Fibroblast of lung (primary cell): ENCODE measurements at regions not wholly inside any gene's neighbourhood (a gene's known extent, or its start where the extent isn't known, plus 50 kb on each side); places are given as distances from the start of the nearest gene placed in this dataset.

Experiments used
- DNase-seq, 2 donors: peaks; one replicate each; pipeline versions ENCODE4 v3.0.0 to v3.0.0-alpha.2; 2010; ENCODE audit warnings: low read depth in 2 of 2
- H2AFZ ChIP-seq: 2 replicates; pipeline ENCODE4 v1.5.1; 2012; ENCODE audit warnings: low read length, control low read depth, inconsistent platforms
- H3K27ac ChIP-seq: 2 replicates; pipeline ENCODE4 v1.5.1; 2011; ENCODE audit warnings: low read length, control low read depth; ENCODE audit not compliant: insufficient read depth
- H3K27me3 ChIP-seq: 2 replicates; pipeline ENCODE4 v1.5.1; 2011; ENCODE audit warnings: mild to moderate bottlenecking, low read length; ENCODE audit not compliant: control insufficient read depth, insufficient read depth
- H3K36me3 ChIP-seq: 2 replicates; pipeline ENCODE4 v1.5.1; 2011; ENCODE audit warnings: low read length; ENCODE audit not compliant: control insufficient read depth, insufficient read depth
- H3K4me1 ChIP-seq: 2 replicates; pipeline ENCODE4 v1.5.1; 2011; ENCODE audit warnings: low read length; ENCODE audit not compliant: control insufficient read depth, insufficient read depth; ENCODE audit errors: extremely low read depth
- H3K4me2 ChIP-seq: 2 replicates; pipeline ENCODE4 v1.5.1; 2011; ENCODE audit warnings: low read length, control low read depth; ENCODE audit not compliant: insufficient read depth; ENCODE audit errors: extremely low read depth
- H3K4me3 ChIP-seq, 4 experiments: fragments of 200-600 bp in 1 of 4; sonication (generic) in 1 of 4; replicated peaks in 1 of 4; 2 replicates each; pipeline ENCODE4 v1.5.1; 2011 to 2016; ENCODE audit warnings: low read length in 4 of 4, low read depth in 3 of 4, mild to moderate bottlenecking in 3 of 4, control low read depth in 2 of 4, inconsistent platforms in 1 of 4, mixed read lengths in 1 of 4; ENCODE audit not compliant: insufficient read depth in 1 of 4; ENCODE audit errors: control extremely low read depth in 1 of 4
- H3K79me2 ChIP-seq: 2 replicates; pipeline ENCODE4 v1.5.1; 2012; ENCODE audit warnings: mild to moderate bottlenecking, low read length, inconsistent platforms; ENCODE audit not compliant: control insufficient read depth, insufficient read depth
- H3K9ac ChIP-seq: 2 replicates; pipeline ENCODE4 v1.5.1; 2011; ENCODE audit warnings: mild to moderate bottlenecking, low read length, control low read depth; ENCODE audit not compliant: insufficient read depth
- H3K9me3 ChIP-seq: 2 replicates; pipeline ENCODE4 v1.5.1; 2012; ENCODE audit warnings: low read depth, low read length; ENCODE audit not compliant: control insufficient read depth, insufficient read depth
- H4K20me1 ChIP-seq: 2 replicates; pipeline ENCODE4 v1.5.1; 2011; ENCODE audit warnings: low read length; ENCODE audit not compliant: control insufficient read depth, insufficient read depth; ENCODE audit errors: extremely low read depth
- CTCF ChIP-seq, 2 donors: IDR thresholded peaks in 1 of 2; conservative IDR thresholded peaks in 1 of 2; 1 replicate in 1 of 2; 2 replicates in 1 of 2; pipeline ENCODE4 v1.5.1; 2011 to 2012; ENCODE audit warnings: low read length in 2 of 2, control low read depth in 1 of 2, inconsistent platforms in 1 of 2, low read depth in 1 of 2, mild to moderate bottlenecking in 1 of 2
- EZH2 ChIP-seq: IDR thresholded peaks from 2 replicates; pipeline ENCODE4 v1.5.1; 2012; ENCODE audit warnings: low read length, control low read depth, mild to moderate bottlenecking; ENCODE audit errors: missing control alignments

DNA sequence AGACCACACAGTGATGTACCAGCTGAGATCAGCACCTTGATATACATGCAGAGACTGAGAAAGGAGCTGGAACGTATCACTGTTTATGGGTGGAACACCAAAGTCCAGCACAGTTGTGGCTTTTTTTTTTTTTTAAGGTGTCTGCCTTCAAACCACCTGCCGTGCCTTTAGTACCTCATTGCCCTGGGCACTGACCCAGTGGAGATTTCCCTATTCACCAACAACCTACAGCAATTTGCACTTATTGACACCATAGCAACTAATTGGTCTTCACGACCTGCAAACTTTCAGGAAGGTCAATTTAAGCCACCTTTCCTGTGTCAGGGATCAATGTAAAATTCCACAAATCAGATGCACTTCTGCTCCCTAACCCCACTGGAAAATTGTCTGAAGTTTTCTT lies 181.6 kb upstream of the ADGRL2 start:
- H3K4me1 ChIP-seq: no peaks in the 10 kb centered on the region
- no peaks in the 10 kb centered on the region for H4K20me1 ChIP-seq
- TF ChIP-seq EZH2 (no peak), CTCF (conservative IDR thresholded peaks at IDR 0.05 in 1 of 2, IDR thresholded peaks at IDR 0.05 in 1 of 2; ENCODE audit: low read depth in 1 of 2, low read length in 2 of 2) (no peak)
- no peaks in the 10 kb centered on the region for H3K79me2 ChIP-seq
- no peak overlapping the region for H2AFZ ChIP-seq
- H3K4me3 ChIP-seq: no peak overlapping the region
- H3K9ac ChIP-seq: no peak overlapping the region
- H3K9me3 ChIP-seq: no peaks in the 10 kb centered on the region
- no peak for DNase-seq
- no peaks in the 10 kb centered on the region for H3K27me3 ChIP-seq
- H3K27ac ChIP-seq: no peak overlapping the region
- no peak overlapping the region for H3K4me2 ChIP-seq
- no peaks in the 10 kb centered on the region for H3K36me3 ChIP-seq

DNA sequence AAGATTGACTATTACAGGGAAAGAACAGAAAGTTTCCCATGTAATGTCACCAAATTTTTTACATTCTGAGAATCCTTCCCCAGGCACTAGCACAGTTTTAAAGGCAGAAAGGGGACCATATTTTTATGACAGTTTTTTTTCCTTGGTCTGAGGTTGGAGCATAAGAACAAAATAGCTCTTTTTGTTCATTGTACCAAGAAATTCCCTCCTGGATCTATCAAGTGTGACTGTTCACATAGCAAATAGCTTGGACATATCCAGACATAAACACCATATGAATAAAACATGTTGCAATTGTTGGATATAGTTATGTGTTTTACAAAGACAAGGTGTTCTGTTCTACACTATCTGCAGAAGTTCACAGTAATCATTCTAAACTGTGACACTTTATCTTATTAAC lies 182.4 kb upstream of the ADGRL2 start:
- no peak for DNase-seq
- H3K27ac ChIP-seq: no peak overlapping the region
- no peaks in the 10 kb centered on the region for H3K9me3 ChIP-seq
- H2AFZ ChIP-seq: no peak overlapping the region
- H3K4me3 ChIP-seq: no peak overlapping the region
- no peaks in the 10 kb centered on the region for H3K36me3 ChIP-seq
- H3K79me2 ChIP-seq: no peaks in the 10 kb centered on the region
- no peak overlapping the region for H3K9ac ChIP-seq
- H3K27me3 ChIP-seq: no peaks in the 10 kb centered on the region
- no peaks in the 10 kb centered on the region for H3K4me1 ChIP-seq
- TF ChIP-seq EZH2: no peak
- no peak for TF ChIP-seq CTCF (conservative IDR thresholded peaks at IDR 0.05 in 1 of 2, IDR thresholded peaks at IDR 0.05 in 1 of 2; ENCODE audit: low read depth in 1 of 2, low read length in 2 of 2)
- no peak overlapping the region for H3K4me2 ChIP-seq
- H4K20me1 ChIP-seq: no peaks in the 10 kb centered on the region

DNA sequence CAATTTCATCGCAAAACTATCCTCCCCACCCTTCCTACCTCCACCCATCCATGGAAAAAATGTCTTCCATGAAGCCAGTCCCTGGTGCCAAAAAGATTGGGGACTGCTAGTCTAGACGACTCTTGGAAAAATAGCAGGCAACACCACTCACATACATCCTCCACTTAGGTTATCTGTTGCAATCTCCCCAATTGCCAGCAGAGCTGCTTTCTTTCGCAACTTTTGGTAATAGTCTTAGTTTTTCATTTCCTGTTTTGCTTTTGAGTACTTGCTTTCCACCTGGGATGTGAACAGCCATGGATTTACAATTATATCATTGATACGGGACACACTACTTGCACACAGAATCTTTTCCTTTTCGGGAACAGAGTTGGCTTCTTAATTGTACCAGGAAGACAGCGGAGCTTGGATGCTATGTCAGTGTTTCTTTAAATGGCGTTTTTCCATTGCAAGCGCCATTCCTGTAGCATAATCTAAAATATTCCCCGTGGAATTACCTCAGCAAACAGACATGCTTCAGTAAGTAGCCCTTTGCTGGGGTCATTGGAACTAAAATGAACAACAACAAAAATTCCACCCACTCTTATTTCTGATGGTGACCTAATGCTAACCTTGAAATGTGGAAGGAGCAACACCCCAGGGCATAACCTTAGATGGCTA lies 183.3 kb upstream of the ADGRL2 start:
- TF ChIP-seq CTCF (conservative IDR thresholded peaks at IDR 0.05 in 1 of 2, IDR thresholded peaks at IDR 0.05 in 1 of 2; ENCODE audit: low read depth in 1 of 2, low read length in 2 of 2) (peak in 1 of 2 donors; percentile 12), EZH2 (no peak)
- H3K79me2 ChIP-seq: no peaks in the 10 kb centered on the region
- H3K27me3 ChIP-seq: no peaks in the 10 kb centered on the region
- H3K4me3 ChIP-seq: no peak overlapping the region
- H4K20me1 ChIP-seq: no peaks in the 10 kb centered on the region
- no peak overlapping the region for H3K4me2 ChIP-seq
- no peak overlapping the region for H3K9ac ChIP-seq
- H3K36me3 ChIP-seq: no peaks in the 10 kb centered on the region
- H3K9me3 ChIP-seq: no peaks in the 10 kb centered on the region
- no peak overlapping the region for H3K27ac ChIP-seq
- H3K4me1 ChIP-seq: no peaks in the 10 kb centered on the region
- peak in 1 of 2 donors; percentile 45 for DNase-seq
- no peak overlapping the region for H2AFZ ChIP-seq
